HepG2 (cell line): ENCODE measurements at regions not wholly inside any gene's neighbourhood (a gene's known extent, or its start where the extent isn't known, plus 50 kb on each side); places are given as distances from the start of the nearest gene placed in this dataset.

Experiments used
- ATAC-seq: fragments of 200-7000 bp; cut with Tn5 transposase; 3 replicates; pipeline ENCODE4 v1.9.1; 2020; ENCODE audit warnings: mild to moderate bottlenecking, moderate library complexity
- BruUV-seq: library from RNA; stranded (reverse); fragments of 400-500 nt; replicated peaks from 2 replicates; lab custom pipeline; 2021; lab: Mats Ljungman, UMichigan
- CTCF ChIA-PET: fragments of 300-600 bp; formaldehyde crosslinking; extraction: SDS; loops from one replicate; lab custom pipeline; 2021; ENCODE audit warnings: low total read pairs, inconsistent platforms, low intra/inter-chr PET ratio; lab: Yijun Ruan, JAX
- POLR2A ChIA-PET: fragments of 350-600 bp; sonication (Branson Sonifier 250); formaldehyde crosslinking; loops from one replicate; lab custom pipeline; 2020; ENCODE audit warnings: antibody characterized with exemption, inconsistent platforms; lab: Yijun Ruan, JAX
- DNase-seq: peaks from one replicate; pipeline ENCODE4 v3.0.0-alpha.2; 2015; ENCODE audit warnings: low spot score
- FAIRE-seq: peaks from 3 replicates; lab custom pipeline; 2011; peaks lifted over from hg19 to GRCh38; lab: Jason Lieb, UNC
- H2AFZ ChIP-seq: one replicate; pipeline ENCODE4 v1.6.1; 2011; ENCODE audit warnings: low read length, inconsistent platforms
- H3K27ac ChIP-seq: fragments of 300-600 bp; 3 replicates; pipeline ENCODE4 v1.8.0; 2011; ENCODE audit warnings: mixed run types, mild to moderate bottlenecking, mixed read lengths, low read length, inconsistent platforms; ENCODE audit not compliant: insufficient read depth; ENCODE audit errors: extremely low read length
- H3K27me3 ChIP-seq, 2 experiments: fragments of 200-600 bp in 1 of 2; 2 replicates in 1 of 2; 3 replicates in 1 of 2; pipeline versions ENCODE4 v1.6.0 to v1.8.0; 2011; ENCODE audit warnings: low read length in 2 of 2, mild to moderate bottlenecking in 2 of 2, moderate library complexity in 2 of 2, inconsistent platforms in 1 of 2; ENCODE audit not compliant: insufficient read depth in 2 of 2, control insufficient read depth in 1 of 2
- H3K36me3 ChIP-seq, 2 experiments: fragments of 200-600 bp in 1 of 2; replicated peaks in 1 of 2; 2 replicates in 1 of 2; 3 replicates in 1 of 2; pipeline versions ENCODE4 v1.5.1 to v1.8.0; 2011; ENCODE audit warnings: low read length in 2 of 2, inconsistent platforms in 1 of 2; ENCODE audit not compliant: insufficient read depth in 2 of 2, control insufficient read depth in 1 of 2
- H3K4me1 ChIP-seq: 2 replicates; pipeline ENCODE4 v1.5.1; 2012; ENCODE audit warnings: low read length, inconsistent platforms; ENCODE audit not compliant: insufficient read depth
- H3K4me2 ChIP-seq: 2 replicates; pipeline ENCODE4 v1.6.0; 2011; ENCODE audit warnings: low read depth, low read length, inconsistent platforms
- H3K4me3 ChIP-seq, 3 experiments: fragments of 200-600 bp in 1 of 3; sonication (generic), shearing (Covaris generic) in 1 of 3; replicated peaks in 1 of 3; 2 replicates each; pipeline ENCODE4 v1.5.1; 2011 to 2016; ENCODE audit warnings: low read length in 3 of 3, inconsistent platforms in 2 of 3, low read depth in 2 of 3, mild to moderate bottlenecking in 2 of 3, control low read depth in 1 of 3, mixed read lengths in 1 of 3; ENCODE audit not compliant: insufficient read depth in 1 of 3
- H3K79me2 ChIP-seq: one replicate; pipeline ENCODE4 v1.6.1; 2011; ENCODE audit warnings: low read length, inconsistent platforms; ENCODE audit not compliant: insufficient read depth
- H3K9ac ChIP-seq: 2 replicates; pipeline ENCODE4 v1.6.0; 2011; ENCODE audit warnings: mild to moderate bottlenecking, low read depth, low read length, inconsistent platforms; ENCODE audit not compliant: insufficient read depth
- H3K9me3 ChIP-seq: 2 replicates; pipeline ENCODE4 v1.5.1; 2012; ENCODE audit warnings: mild to moderate bottlenecking, low read length
- H4K20me1 ChIP-seq: 2 replicates; pipeline ENCODE4 v1.6.0; 2011; ENCODE audit warnings: inconsistent platforms, mild to moderate bottlenecking, low read length, moderate library complexity; ENCODE audit not compliant: insufficient read depth
- KLF9 ChIP-seq: IDR thresholded peaks from 2 replicates; pipeline ENCODE4 v1.6.1; 2016; ENCODE audit warnings: low read depth
- MAF1 ChIP-seq: sonication (generic); formaldehyde crosslinking; IDR thresholded peaks from 2 replicates; pipeline ENCODE4 v1.5.0; 2020; ENCODE audit warnings: missing genetic modification reagents, borderline replicate concordance
- SAFB2 ChIP-seq: sonication (generic); formaldehyde crosslinking; IDR thresholded peaks from 2 replicates; pipeline ENCODE4 v1.5.1; 2020; ENCODE audit warnings: missing genetic modification reagents, low read depth, mild to moderate bottlenecking, borderline replicate concordance
- ZNF607 ChIP-seq: sonication (generic); formaldehyde crosslinking; IDR thresholded peaks from 2 replicates; pipeline ENCODE4 v1.5.1; 2020; ENCODE audit warnings: missing genetic modification reagents, mild to moderate bottlenecking, borderline replicate concordance
- ZNF766 ChIP-seq: sonication (generic); formaldehyde crosslinking; IDR thresholded peaks from 2 replicates; pipeline ENCODE4 v1.5.0; 2020; ENCODE audit warnings: missing genetic modification reagents, borderline replicate concordance
- in situ Hi-C: cut with HindIII; loops from 2 replicates; pipeline ENCODE4 v1.10.0; 2017; ENCODE audit warnings: low pct_unique_long_range_greater_than_20kb; ENCODE audit not compliant: extremely low pct_ligation_motif_present
- intact Hi-C: fragments of 100-400 bp; cut with micrococcal nuclease; formaldehyde crosslinking; loops from one replicate; pipeline ENCODE4 v1.10.0; 2022; ENCODE audit not compliant: unreplicated experiment
- TF ChIP-seq, protein P1 (sequence below): sonication (generic); formaldehyde crosslinking; IDR thresholded peaks from 2 replicates; pipeline ENCODE4 v1.4.0; 2020; ENCODE audit warnings: missing genetic modification reagents
- TF ChIP-seq, protein P2 (sequence below): sonication (generic); formaldehyde crosslinking; IDR thresholded peaks from 2 replicates; pipeline ENCODE4 v1.4.0; 2020; ENCODE audit warnings: missing genetic modification reagents; ENCODE audit errors: not compliant biosample characterization
- TF ChIP-seq, protein P3 (sequence below): sonication (generic); formaldehyde crosslinking; IDR thresholded peaks from 2 replicates; pipeline ENCODE4 v1.4.0; 2020; ENCODE audit warnings: mild to moderate bottlenecking, missing genetic modification reagents
- TF ChIP-seq, protein P4 (sequence below): sonication (generic); formaldehyde crosslinking; IDR thresholded peaks from 2 replicates; pipeline ENCODE4 v1.4.0; 2020; ENCODE audit warnings: missing genetic modification reagents
- TF ChIP-seq, protein P5 (sequence below): sonication (generic); formaldehyde crosslinking; IDR thresholded peaks from 2 replicates; pipeline ENCODE4 v1.4.0; 2020; ENCODE audit warnings: mild to moderate bottlenecking, missing genetic modification reagents

DNA sequence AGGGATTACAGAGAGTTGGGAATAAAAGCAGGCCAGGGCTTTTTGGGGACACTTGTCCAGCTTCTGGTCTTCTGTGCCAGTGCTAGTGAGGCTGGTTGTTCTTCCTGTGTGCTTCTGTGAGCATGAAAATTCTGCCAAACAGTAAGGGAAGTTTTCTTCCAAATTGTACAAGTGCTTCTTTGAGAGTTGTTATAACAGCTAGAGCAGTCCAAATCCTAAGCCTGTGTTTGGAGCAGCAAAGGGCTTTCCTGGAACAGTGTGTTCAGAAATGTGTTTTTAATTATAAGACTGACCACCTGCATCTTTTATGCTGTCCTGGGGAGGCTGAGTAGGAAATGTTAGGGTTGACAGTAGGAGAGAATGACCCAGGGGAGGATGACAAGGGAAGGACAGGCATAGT is 223.0 kb upstream of the P2RY1 start:
- no peaks in the 10 kb centered on the region for H3K79me2 ChIP-seq
- FAIRE-seq (no peak), ATAC-seq (no peak), DNase-seq (no peak)
- H2AFZ ChIP-seq = no peak overlapping the region
- H3K27ac ChIP-seq = no peak overlapping the region
- no peaks in the 10 kb centered on the region for H3K9me3 ChIP-seq
- H3K4me1 ChIP-seq = no peaks in the 10 kb centered on the region
- no peak overlapping the region for H3K9ac ChIP-seq
- no peaks in the 10 kb centered on the region; a peak in 1 of 5 replicates for H3K27me3 ChIP-seq
- no peak overlapping the region for H3K4me3 ChIP-seq
- ChIA-PET POLR2A (no interaction called here), CTCF (no interaction called here)
- H3K4me2 ChIP-seq = no peak overlapping the region
- intact Hi-C loops (no loop called here), in situ Hi-C loops (no loop called here)
- no peaks in the 10 kb centered on the region for H3K36me3 ChIP-seq
- no TSS peak for BruUV-seq
- no peaks in the 10 kb centered on the region for H4K20me1 ChIP-seq
- TF ChIP-seq, protein P1, sequence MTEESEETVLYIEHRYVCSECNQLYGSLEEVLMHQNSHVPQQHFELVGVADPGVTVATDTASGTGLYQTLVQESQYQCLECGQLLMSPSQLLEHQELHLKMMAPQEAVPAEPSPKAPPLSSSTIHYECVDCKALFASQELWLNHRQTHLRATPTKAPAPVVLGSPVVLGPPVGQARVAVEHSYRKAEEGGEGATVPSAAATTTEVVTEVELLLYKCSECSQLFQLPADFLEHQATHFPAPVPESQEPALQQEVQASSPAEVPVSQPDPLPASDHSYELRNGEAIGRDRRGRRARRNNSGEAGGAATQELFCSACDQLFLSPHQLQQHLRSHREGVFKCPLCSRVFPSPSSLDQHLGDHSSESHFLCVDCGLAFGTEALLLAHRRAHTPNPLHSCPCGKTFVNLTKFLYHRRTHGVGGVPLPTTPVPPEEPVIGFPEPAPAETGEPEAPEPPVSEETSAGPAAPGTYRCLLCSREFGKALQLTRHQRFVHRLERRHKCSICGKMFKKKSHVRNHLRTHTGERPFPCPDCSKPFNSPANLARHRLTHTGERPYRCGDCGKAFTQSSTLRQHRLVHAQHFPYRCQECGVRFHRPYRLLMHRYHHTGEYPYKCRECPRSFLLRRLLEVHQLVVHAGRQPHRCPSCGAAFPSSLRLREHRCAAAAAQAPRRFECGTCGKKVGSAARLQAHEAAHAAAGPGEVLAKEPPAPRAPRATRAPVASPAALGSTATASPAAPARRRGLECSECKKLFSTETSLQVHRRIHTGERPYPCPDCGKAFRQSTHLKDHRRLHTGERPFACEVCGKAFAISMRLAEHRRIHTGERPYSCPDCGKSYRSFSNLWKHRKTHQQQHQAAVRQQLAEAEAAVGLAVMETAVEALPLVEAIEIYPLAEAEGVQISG (CRISPR knock-in tag) = no peak
- TF ChIP-seq SAFB2 (CRISPR knock-in tag) (no peak), MAF1 (CRISPR knock-in tag) (no peak), KLF9 (CRISPR knock-in tag) (no peak), ZNF607 (CRISPR knock-in tag) (no peak), ZNF766 (no peak)
- TF ChIP-seq, protein P2, sequence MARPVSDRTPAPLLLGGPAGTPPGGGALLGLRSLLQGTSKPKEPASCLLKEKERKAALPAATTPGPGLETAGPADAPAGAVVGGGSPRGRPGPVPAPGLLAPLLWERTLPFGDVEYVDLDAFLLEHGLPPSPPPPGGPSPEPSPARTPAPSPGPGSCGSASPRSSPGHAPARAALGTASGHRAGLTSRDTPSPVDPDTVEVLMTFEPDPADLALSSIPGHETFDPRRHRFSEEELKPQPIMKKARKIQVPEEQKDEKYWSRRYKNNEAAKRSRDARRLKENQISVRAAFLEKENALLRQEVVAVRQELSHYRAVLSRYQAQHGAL (CRISPR knock-in tag) = no peak
- TF ChIP-seq, protein P3, sequence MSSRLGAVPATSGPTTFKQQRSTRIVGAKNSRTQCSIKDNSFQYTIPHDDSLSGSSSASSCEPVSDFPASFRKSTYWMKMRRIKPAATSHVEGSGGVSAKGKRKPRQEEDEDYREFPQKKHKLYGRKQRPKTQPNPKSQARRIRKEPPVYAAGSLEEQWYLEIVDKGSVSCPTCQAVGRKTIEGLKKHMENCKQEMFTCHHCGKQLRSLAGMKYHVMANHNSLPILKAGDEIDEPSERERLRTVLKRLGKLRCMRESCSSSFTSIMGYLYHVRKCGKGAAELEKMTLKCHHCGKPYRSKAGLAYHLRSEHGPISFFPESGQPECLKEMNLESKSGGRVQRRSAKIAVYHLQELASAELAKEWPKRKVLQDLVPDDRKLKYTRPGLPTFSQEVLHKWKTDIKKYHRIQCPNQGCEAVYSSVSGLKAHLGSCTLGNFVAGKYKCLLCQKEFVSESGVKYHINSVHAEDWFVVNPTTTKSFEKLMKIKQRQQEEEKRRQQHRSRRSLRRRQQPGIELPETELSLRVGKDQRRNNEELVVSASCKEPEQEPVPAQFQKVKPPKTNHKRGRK = no peak
- TF ChIP-seq, protein P4, sequence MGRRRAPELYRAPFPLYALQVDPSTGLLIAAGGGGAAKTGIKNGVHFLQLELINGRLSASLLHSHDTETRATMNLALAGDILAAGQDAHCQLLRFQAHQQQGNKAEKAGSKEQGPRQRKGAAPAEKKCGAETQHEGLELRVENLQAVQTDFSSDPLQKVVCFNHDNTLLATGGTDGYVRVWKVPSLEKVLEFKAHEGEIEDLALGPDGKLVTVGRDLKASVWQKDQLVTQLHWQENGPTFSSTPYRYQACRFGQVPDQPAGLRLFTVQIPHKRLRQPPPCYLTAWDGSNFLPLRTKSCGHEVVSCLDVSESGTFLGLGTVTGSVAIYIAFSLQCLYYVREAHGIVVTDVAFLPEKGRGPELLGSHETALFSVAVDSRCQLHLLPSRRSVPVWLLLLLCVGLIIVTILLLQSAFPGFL (CRISPR knock-in tag) = no peak
- TF ChIP-seq, protein P5, sequence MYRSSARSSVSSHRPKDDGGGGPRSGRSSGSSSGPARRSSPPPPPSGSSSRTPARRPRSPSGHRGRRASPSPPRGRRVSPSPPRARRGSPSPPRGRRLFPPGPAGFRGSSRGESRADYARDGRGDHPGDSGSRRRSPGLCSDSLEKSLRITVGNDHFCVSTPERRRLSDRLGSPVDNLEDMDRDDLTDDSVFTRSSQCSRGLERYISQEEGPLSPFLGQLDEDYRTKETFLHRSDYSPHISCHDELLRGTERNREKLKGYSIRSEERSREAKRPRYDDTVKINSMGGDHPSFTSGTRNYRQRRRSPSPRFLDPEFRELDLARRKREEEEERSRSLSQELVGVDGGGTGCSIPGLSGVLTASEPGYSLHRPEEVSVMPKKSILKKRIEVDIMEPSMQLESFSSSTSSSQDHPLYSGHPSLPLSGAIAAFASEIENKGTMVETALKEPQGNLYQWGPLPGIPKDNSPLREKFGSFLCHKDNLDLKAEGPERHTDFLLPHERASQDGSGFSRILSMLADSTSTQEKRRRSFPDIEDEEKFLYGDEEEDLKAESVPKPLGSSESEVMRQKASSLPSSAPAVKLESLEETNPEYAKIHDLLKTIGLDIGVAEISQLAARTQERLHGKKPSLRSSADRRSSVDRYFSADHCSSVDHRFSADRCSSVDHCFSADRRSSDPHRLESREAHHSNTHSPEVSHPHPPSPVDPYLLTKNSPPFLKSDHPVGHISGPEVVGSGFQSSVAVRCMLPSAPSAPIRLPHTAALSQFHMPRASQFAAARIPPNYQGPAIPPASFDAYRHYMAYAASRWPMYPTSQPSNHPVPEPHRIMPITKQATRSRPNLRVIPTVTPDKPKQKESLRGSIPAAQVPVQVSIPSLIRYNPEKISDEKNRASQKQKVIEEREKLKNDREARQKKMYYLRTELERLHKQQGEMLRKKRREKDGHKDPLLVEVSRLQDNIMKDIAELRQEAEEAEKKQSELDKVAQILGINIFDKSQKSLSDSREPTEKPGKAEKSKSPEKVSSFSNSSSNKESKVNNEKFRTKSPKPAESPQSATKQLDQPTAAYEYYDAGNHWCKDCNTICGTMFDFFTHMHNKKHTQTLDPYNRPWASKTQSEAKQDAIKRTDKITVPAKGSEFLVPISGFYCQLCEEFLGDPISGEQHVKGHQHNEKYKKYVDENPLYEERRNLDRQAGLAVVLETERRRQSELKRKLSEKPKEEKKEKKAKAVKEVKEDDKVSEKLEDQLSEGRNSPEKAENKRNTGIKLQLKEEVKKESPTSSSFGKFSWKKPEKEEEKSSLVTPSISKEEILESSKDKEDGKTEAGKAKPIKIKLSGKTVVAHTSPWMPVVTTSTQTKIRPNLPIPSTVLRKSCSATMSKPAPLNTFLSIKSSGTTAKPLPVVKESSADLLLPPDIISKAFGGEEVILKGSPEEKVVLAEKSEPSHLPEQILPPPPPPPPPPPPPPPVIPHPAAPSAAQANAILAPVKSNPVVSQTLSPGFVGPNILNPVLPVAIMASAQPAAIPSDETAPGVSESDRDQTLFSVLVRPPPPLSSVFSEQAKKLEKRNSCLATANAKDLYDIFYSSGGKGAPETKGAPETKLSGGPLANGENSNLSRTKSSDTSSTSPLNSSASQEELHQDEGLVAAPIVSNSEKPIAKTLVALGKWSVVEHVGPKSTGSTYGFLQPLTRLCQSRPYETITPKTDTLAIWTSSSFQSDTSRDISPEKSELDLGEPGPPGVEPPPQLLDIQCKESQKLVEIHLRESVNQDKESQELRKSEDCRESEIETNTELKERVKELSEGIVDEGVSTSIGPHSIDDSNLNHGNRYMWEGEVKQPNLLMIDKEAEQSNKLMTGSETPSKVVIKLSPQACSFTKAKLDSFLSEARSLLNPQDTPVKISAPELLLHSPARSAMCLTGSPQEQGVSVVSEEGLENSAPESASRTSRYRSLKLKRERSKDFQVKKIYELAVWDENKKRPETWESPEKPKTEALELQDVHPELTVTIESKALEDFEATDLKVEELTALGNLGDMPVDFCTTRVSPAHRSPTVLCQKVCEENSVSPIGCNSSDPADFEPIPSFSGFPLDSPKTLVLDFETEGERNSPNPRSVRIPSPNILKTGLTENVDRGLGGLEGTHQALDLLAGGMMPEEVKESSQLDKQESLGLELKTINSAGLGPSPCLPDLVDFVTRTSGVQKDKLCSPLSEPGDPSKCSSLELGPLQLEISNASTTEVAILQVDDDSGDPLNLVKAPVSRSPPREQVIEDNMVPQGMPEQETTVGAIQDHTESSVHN = no peak
